ENCODE measurements at regions not wholly inside any gene's neighbourhood (a gene's known extent, or its start where the extent isn't known, plus 50 kb on each side); places are given as distances from the start of the nearest gene placed in this dataset.

- TF ChIP-seq CTCF (IDR thresholded peaks at IDR 0.05) (no peak), POLR2A (IDR thresholded peaks at IDR 0.05) (no peak), POLR2AphosphoS5 (IDR thresholded peaks at IDR 0.05) (no peak)
Measured at GRCh38 chr2:120959426-120959825, 223.8 kb downstream of the GLI2 start.

All from stomach (tissue), 4 donors.